CMK (cell line): ENCODE measurements at regions not wholly inside any gene's neighbourhood (a gene's known extent, or its start where the extent isn't known, plus 50 kb on each side); places are given as distances from the start of the nearest gene placed in this dataset.
"Not testable (repeated sequence)": the region's sequence is repeated elsewhere in the genome, so short reads cannot be mapped to it uniquely, and the experiment has no call there.

Experiments
- DNase-seq: peaks from one replicate; pipeline ENCODE4 v3.0.0-alpha.2; 2010; ENCODE audit warnings: low read depth

GRCh38 chr7:69002416-69002815 lies 595.9 kb upstream of the AUTS2 start:
- no peak for DNase-seq

GRCh38 chr7:69012149-69012548 lies 586.1 kb upstream of the AUTS2 start:
- no peak for DNase-seq

GRCh38 chr7:69017208-69017607 lies 581.1 kb upstream of the AUTS2 start:
- DNase-seq: no peak

- DNase-seq: no peak
Measured at GRCh38 chr7:69018200-69018599, 580.1 kb upstream of the AUTS2 start.

GRCh38 chr7:69019437-69019836 lies 578.8 kb upstream of the AUTS2 start:
- no peak for DNase-seq

GRCh38 chr7:69020536-69020935 lies 577.7 kb upstream of the AUTS2 start:
- DNase-seq: no peak

GRCh38 chr7:69025249-69025648 lies 573.0 kb upstream of the AUTS2 start:
- no peak for DNase-seq

GRCh38 chr7:69032848-69033247 lies 565.4 kb upstream of the AUTS2 start:
- DNase-seq: no peak

- no peak for DNase-seq
Measured at GRCh38 chr7:69035826-69036225, 562.4 kb upstream of the AUTS2 start.

- no peak for DNase-seq
Measured at GRCh38 chr7:69036301-69036700, 562.0 kb upstream of the AUTS2 start.

- DNase-seq: no peak
Measured at GRCh38 chr7:69038915-69039314, 559.4 kb upstream of the AUTS2 start.

GRCh38 chr7:69042138-69042537 lies 556.1 kb upstream of the AUTS2 start:
- DNase-seq: no peak

- no peak for DNase-seq
Measured at GRCh38 chr7:69047151-69047754, 551.0 kb upstream of the AUTS2 start.

GRCh38 chr7:69049326-69049725 lies 548.9 kb upstream of the AUTS2 start:
- no peak for DNase-seq

GRCh38 chr7:69052447-69052846 lies 545.8 kb upstream of the AUTS2 start:
- DNase-seq: no peak

- DNase-seq: no peak
Measured at GRCh38 chr7:69060516-69060915, 537.8 kb upstream of the AUTS2 start.

GRCh38 chr7:69062020-69062765 lies 536.1 kb upstream of the AUTS2 start:
- no peak for DNase-seq

- no peak for DNase-seq
Measured at GRCh38 chr7:69067397-69067796, 530.9 kb upstream of the AUTS2 start.

- DNase-seq: no peak
Measured at GRCh38 chr7:69070476-69070875, 527.8 kb upstream of the AUTS2 start.

- no peak for DNase-seq
Measured at GRCh38 chr7:69076566-69076965, 521.7 kb upstream of the AUTS2 start.

- no peak for DNase-seq
Measured at GRCh38 chr7:69078997-69079769, 519.1 kb upstream of the AUTS2 start.

GRCh38 chr7:69087281-69087680 lies 511.0 kb upstream of the AUTS2 start:
- DNase-seq: not testable (repeated sequence)

GRCh38 chr7:69088185-69088584 lies 510.1 kb upstream of the AUTS2 start:
- no peak for DNase-seq
